ENCODE measurements at regions not wholly inside any gene's neighbourhood (a gene's known extent, or its start where the extent isn't known, plus 50 kb on each side); places are given as distances from the start of the nearest gene placed in this dataset.

DNA sequence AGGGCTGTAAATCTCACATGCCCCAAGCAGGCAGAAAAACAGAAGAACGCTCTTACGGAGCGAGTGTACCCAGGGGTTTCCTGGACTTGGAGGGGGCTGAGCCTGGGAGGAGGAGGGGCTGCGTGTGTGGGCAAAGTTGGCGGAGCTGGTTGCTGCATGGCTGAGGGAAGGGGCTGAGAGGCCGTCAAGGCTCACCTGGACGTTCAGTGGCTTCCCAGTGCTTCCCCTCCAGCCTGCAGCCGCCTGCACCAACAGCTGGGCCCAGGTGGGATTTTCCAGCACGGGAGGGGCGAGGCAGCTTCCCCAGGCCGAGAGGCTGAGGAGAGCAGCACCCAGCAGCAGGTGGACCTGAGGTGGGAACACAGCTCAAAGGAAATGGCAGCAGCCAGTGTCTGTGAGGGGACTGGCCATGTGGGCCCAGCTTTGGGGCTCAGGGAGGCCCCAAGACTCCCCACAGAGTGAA lies 70.6 kb upstream of the CTDP1 start:
- Histone ChIP-seq H3K27me3 (no peaks in the 10 kb centered on the region), H3K27ac (no peak overlapping the region), H3K9me3 (no peaks in the 10 kb centered on the region), H3K4me1 (ENCODE audit: insufficient read depth) (peaks cover 8% of the 10 kb centered on the region), H3K4me3 (no peak overlapping the region), H3K36me3 (no peaks in the 10 kb centered on the region)
- peak in 2 of 5 donors; percentile 21 to 30 for DNase-seq
- intact Hi-C loops (cut with DNase I), result no loop called here
- TF ChIP-seq POLR2A (IDR thresholded peaks at IDR 0.05) (no peak), EP300 (IDR thresholded peaks at IDR 0.05) (no peak)
- TF ChIP-seq, protein P1, sequence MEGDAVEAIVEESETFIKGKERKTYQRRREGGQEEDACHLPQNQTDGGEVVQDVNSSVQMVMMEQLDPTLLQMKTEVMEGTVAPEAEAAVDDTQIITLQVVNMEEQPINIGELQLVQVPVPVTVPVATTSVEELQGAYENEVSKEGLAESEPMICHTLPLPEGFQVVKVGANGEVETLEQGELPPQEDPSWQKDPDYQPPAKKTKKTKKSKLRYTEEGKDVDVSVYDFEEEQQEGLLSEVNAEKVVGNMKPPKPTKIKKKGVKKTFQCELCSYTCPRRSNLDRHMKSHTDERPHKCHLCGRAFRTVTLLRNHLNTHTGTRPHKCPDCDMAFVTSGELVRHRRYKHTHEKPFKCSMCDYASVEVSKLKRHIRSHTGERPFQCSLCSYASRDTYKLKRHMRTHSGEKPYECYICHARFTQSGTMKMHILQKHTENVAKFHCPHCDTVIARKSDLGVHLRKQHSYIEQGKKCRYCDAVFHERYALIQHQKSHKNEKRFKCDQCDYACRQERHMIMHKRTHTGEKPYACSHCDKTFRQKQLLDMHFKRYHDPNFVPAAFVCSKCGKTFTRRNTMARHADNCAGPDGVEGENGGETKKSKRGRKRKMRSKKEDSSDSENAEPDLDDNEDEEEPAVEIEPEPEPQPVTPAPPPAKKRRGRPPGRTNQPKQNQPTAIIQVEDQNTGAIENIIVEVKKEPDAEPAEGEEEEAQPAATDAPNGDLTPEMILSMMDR (IDR thresholded peaks at IDR 0.05), result no peak
- 67 to 83% (median 71%) methylated on average over 11 of the region's 11 CpGs for WGBS, 3 donors

DNA sequence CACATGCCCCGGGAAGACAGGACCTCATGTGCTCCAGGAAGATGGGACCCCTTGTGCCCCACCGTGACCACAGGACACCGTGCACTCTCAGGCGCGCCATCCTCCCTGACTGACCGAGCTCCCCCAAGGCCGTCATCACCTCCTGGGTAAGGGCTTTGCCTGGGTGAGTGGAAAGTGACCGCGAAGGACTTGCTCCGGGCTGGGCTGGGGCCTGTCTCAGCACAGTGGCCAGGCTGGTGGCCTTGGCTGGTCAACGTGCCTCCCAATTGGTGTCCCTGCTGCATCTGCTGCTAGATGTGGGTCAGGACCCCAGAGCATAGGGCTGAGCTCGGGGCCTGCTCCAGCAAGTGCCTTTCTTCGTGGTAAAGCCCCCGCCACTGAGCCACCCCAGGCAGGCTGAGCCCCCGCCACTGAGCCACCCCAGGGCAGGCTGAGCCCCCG lies 69.7 kb upstream of the CTDP1 start:
- no peak overlapping the region for H3K4me3 ChIP-seq
- TF ChIP-seq, protein P1 (IDR thresholded peaks at IDR 0.05), result no peak
- no peak for TF ChIP-seq POLR2A (IDR thresholded peaks at IDR 0.05)
- no peak for TF ChIP-seq EP300 (IDR thresholded peaks at IDR 0.05)
- no peaks in the 10 kb centered on the region for H3K27me3 ChIP-seq
- peaks cover 8% of the 10 kb centered on the region for H3K4me1 ChIP-seq (ENCODE audit: insufficient read depth)
- H3K36me3 ChIP-seq, result no peaks in the 10 kb centered on the region
- no peak overlapping the region for H3K27ac ChIP-seq
- peak in 3 of 5 donors; percentile 15 to 34 (median 31) for DNase-seq
- WGBS, 3 donors, result 95% methylated on average over 14 to 16 of the region's 16 CpGs
- intact Hi-C loops (cut with DNase I), result no loop called here
- H3K9me3 ChIP-seq, result no peaks in the 10 kb centered on the region

DNA sequence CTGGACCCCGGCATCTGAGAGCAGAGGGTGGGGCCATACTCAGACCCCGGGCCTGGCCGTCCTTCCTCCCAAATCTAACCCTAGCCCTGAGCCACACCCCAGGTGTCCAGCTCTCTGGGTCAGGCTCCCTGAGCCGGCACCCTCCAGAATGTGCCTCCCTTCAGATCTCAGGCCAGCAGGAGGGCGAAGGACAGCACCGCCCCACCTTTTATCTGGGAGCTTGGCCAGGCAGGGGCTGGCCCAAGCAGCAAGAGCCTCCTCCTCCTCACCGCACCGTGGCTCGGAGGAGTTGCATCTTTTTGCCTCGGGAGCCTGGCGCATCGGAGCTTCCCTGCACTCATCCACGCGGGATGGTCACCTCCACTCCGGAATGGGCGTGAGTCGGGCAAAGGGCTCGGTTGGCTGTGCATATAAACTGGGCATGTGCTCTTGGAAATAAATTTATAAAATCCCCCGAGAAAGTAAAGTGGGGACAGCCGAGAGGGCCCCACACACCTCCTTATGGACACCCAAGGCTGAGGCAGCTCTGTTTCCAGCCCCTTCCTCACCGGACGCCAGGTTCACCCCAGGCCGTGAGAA lies 69.1 kb upstream of the CTDP1 start:
- intact Hi-C loops (cut with DNase I), result no loop called here
- TF ChIP-seq, protein P1 (IDR thresholded peaks at IDR 0.05), result no peak
- no peak for TF ChIP-seq POLR2A (IDR thresholded peaks at IDR 0.05)
- no peak for TF ChIP-seq EP300 (IDR thresholded peaks at IDR 0.05)
- H3K9me3 ChIP-seq, result no peaks in the 10 kb centered on the region
- 33 to 51% (median 44%) methylated on average over 23 of the region's 23 CpGs for WGBS, 3 donors
- no peak overlapping the region for H3K4me3 ChIP-seq
- H3K4me1 ChIP-seq (ENCODE audit: insufficient read depth), result peaks cover 8% of the 10 kb centered on the region
- H3K27ac ChIP-seq, result no peak overlapping the region
- no peaks in the 10 kb centered on the region for H3K36me3 ChIP-seq
- peak in 3 of 5 donors; percentile 25 to 61 (median 51) for DNase-seq
- no peaks in the 10 kb centered on the region for H3K27me3 ChIP-seq

DNA sequence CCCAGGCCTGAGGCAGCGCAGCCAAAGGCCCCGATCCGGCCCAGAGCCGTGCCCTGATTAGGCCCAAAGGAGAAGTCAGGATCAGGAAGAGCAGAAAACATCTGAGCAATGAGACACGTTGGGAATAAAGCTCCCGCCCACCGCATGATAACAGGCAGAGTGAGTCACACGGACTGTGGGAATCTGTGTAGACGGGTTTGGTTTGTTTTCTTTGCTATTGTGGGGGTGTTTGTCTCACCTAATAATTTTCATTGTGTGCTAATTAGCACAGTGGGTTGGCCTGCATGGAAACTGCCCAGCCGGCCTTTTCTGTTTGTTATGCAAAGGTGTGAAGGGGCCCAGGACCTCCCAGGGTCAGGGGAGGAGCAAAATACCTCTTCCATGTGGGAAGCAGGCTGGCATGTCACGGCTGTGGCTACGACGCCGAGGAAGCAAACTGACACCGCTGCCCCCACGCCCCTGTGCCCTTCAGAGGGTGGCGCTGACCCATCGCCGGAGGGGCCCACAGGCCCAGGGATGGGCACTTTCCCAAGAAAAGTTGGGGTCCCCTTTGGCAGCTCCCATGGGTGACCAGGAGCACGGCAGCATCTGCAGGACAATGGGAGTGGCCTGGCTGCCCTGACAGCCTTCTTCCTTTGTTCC lies 68.4 kb upstream of the CTDP1 start:
- no peak for TF ChIP-seq EP300 (IDR thresholded peaks at IDR 0.05)
- TF ChIP-seq, protein P1 (IDR thresholded peaks at IDR 0.05), result no peak
- TF ChIP-seq POLR2A (IDR thresholded peaks at IDR 0.05), result no peak
- no peaks in the 10 kb centered on the region for H3K36me3 ChIP-seq
- H3K27me3 ChIP-seq, result no peaks in the 10 kb centered on the region
- no peak overlapping the region for H3K27ac ChIP-seq
- no peak overlapping the region for H3K4me3 ChIP-seq
- no peaks in the 10 kb centered on the region for H3K9me3 ChIP-seq
- WGBS, 3 donors, result 39 to 51% (median 40%) methylated on average over 19 to 20 of the region's 20 CpGs
- H3K4me1 ChIP-seq (ENCODE audit: insufficient read depth), result peaks cover 8% of the 10 kb centered on the region
- DNase-seq, result peak; percentile 48 to 73 (median 70)
- intact Hi-C loops (cut with DNase I), result no loop called here

Measured in ovary (tissue), 7 donors.